ENCODE measurements at regions not wholly inside any gene's neighbourhood (a gene's known extent, or its start where the extent isn't known, plus 50 kb on each side); places are given as distances from the start of the nearest gene placed in this dataset.

- no peak overlapping the region for H3K4me3 ChIP-seq (ENCODE audit: low read length)
- Mint-ChIP-seq H3K36me3 (no peaks in the 10 kb centered on the region), H3K4me1 (no peaks in the 10 kb centered on the region), H3K4me3 (no peak overlapping the region), H3K9me3 (peaks cover 8 to 14% of the 10 kb centered on the region in 2 donors), H3K27ac (no peak overlapping the region), H3K27me3 (ENCODE audit: low read depth in 2 of 2) (no peaks in the 10 kb centered on the region)
- no peaks in the 10 kb centered on the region for H3K27me3 ChIP-seq (ENCODE audit: control insufficient read depth, insufficient read depth, low read length)
- DNase-seq (no peak), ATAC-seq (no peak)
- TF ChIP-seq, protein P1, sequence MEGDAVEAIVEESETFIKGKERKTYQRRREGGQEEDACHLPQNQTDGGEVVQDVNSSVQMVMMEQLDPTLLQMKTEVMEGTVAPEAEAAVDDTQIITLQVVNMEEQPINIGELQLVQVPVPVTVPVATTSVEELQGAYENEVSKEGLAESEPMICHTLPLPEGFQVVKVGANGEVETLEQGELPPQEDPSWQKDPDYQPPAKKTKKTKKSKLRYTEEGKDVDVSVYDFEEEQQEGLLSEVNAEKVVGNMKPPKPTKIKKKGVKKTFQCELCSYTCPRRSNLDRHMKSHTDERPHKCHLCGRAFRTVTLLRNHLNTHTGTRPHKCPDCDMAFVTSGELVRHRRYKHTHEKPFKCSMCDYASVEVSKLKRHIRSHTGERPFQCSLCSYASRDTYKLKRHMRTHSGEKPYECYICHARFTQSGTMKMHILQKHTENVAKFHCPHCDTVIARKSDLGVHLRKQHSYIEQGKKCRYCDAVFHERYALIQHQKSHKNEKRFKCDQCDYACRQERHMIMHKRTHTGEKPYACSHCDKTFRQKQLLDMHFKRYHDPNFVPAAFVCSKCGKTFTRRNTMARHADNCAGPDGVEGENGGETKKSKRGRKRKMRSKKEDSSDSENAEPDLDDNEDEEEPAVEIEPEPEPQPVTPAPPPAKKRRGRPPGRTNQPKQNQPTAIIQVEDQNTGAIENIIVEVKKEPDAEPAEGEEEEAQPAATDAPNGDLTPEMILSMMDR (IDR thresholded peaks at IDR 0.05): no peak
- H3K4me1 ChIP-seq (ENCODE audit: control insufficient read depth, insufficient read depth, low read length): no peaks in the 10 kb centered on the region
- WGBS (ENCODE audit: insufficient coverage): 81% methylated on average over 2 of the region's 2 CpGs
- no peak overlapping the region for H3K27ac ChIP-seq (ENCODE audit: low read length)
- no peaks in the 10 kb centered on the region for H3K36me3 ChIP-seq (ENCODE audit: control insufficient read depth, insufficient read depth, low read length)
- H3K9me3 ChIP-seq (ENCODE audit: control insufficient read depth, insufficient read depth, low read length): no peaks in the 10 kb centered on the region
- intact Hi-C loops (cut with micrococcal nuclease): no loop called here
Measured at GRCh38 chr13:89496478-89496877, 1825.3 kb downstream of the SLITRK5 start.

GRCh38 chr13:89497658-89498057 is 1826.5 kb downstream of the SLITRK5 start:
- no peak overlapping the region for H3K27ac Mint-ChIP-seq
- Histone ChIP-seq H3K4me1 (ENCODE audit: control insufficient read depth, insufficient read depth, low read length) (no peaks in the 10 kb centered on the region), H3K36me3 (ENCODE audit: control insufficient read depth, insufficient read depth, low read length) (no peaks in the 10 kb centered on the region), H3K27me3 (ENCODE audit: control insufficient read depth, insufficient read depth, low read length) (no peaks in the 10 kb centered on the region), H3K9me3 (ENCODE audit: control insufficient read depth, insufficient read depth, low read length) (no peaks in the 10 kb centered on the region), H3K4me3 (ENCODE audit: low read length) (no peak overlapping the region), H3K27ac (ENCODE audit: low read length) (no peak overlapping the region)
- H3K4me3 Mint-ChIP-seq: no peak overlapping the region
- intact Hi-C loops (cut with micrococcal nuclease): no loop called here
- 77% methylated on average over 3 of the region's 4 CpGs for WGBS (ENCODE audit: insufficient coverage)
- no peaks in the 10 kb centered on the region for H3K4me1 Mint-ChIP-seq
- DNase-seq (no peak), ATAC-seq (no peak)
- H3K27me3 Mint-ChIP-seq (ENCODE audit: low read depth in 2 of 2): no peaks in the 10 kb centered on the region
- H3K9me3 Mint-ChIP-seq: peaks cover 6 to 14% of the 10 kb centered on the region in 2 donors
- H3K36me3 Mint-ChIP-seq: no peaks in the 10 kb centered on the region
- TF ChIP-seq, protein P1 (IDR thresholded peaks at IDR 0.05): no peak

GRCh38 chr13:89502286-89502685 is 1831.1 kb downstream of the SLITRK5 start:
- peaks cover 6 to 10% of the 10 kb centered on the region in 2 donors for H3K9me3 Mint-ChIP-seq
- H3K27me3 ChIP-seq (ENCODE audit: control insufficient read depth, insufficient read depth, low read length): no peaks in the 10 kb centered on the region
- intact Hi-C loops (cut with micrococcal nuclease): no loop called here
- no peaks in the 10 kb centered on the region for H3K36me3 ChIP-seq (ENCODE audit: control insufficient read depth, insufficient read depth, low read length)
- no peak overlapping the region for H3K4me3 Mint-ChIP-seq
- no peak overlapping the region for H3K27ac Mint-ChIP-seq
- no peaks in the 10 kb centered on the region for H3K27me3 Mint-ChIP-seq (ENCODE audit: low read depth in 2 of 2)
- no peaks in the 10 kb centered on the region for H3K9me3 ChIP-seq (ENCODE audit: control insufficient read depth, insufficient read depth, low read length)
- no CpG with 5 or more reads among the region's 2 CpGs for WGBS (ENCODE audit: insufficient coverage)
- H3K36me3 Mint-ChIP-seq: no peaks in the 10 kb centered on the region
- H3K4me1 ChIP-seq (ENCODE audit: control insufficient read depth, insufficient read depth, low read length): no peaks in the 10 kb centered on the region
- no peak overlapping the region for H3K27ac ChIP-seq (ENCODE audit: low read length)
- H3K4me3 ChIP-seq (ENCODE audit: low read length): no peak overlapping the region
- no peak for ATAC-seq
- no peak for DNase-seq
- TF ChIP-seq, protein P1 (IDR thresholded peaks at IDR 0.05): no peak
- H3K4me1 Mint-ChIP-seq: no peaks in the 10 kb centered on the region

DNA sequence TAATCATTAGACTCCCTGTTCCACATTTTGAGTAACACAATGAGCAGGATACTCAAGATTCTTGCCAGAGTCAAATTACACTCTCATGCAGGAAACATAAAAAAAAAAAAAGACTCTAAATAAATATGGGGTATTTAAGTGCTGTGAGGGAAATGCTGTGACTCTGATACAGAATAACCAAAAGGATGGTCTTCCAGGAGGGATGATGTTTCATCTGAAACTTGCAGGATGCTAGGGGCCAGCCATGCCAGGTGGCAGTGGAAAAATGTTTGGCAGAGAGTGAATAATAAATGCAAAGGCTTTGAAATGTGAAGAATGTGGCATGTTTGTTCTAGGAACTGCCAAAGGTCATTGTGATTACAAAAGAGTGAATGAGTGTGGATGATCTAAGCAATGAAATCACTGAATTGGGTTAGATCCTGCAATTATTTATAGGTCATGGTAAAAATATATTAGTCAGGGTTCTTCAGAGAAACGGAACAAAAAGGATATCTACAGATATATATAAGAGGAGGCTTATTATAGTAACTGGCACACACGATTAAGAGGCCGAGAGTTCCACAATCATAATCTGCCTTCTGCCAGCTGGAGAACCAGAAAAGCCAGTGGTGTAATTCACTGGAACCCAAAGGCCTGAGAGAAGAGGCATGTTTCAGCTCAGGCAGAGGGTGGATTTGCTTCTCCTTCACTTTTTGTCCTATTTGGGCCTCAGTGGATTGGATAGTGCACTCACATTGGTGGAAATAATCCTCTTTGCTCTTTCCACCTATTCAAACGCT is 1832.8 kb upstream of the MIR17HG start:
- ATAC-seq (no peak), DNase-seq (no peak)
- 86% methylated on average over 4 of the region's 4 CpGs for WGBS (ENCODE audit: insufficient coverage)
- H3K4me1 Mint-ChIP-seq: no peaks in the 10 kb centered on the region
- H3K9me3 Mint-ChIP-seq: peaks cover 13 to 24% of the 10 kb centered on the region in 2 donors
- H3K9me3 ChIP-seq (ENCODE audit: control insufficient read depth, insufficient read depth, low read length): peaks cover 3% of the 10 kb centered on the region
- no peaks in the 10 kb centered on the region for H3K27me3 Mint-ChIP-seq (ENCODE audit: low read depth in 2 of 2)
- TF ChIP-seq, protein P1 (IDR thresholded peaks at IDR 0.05): no peak
- H3K4me1 ChIP-seq (ENCODE audit: control insufficient read depth, insufficient read depth, low read length): no peaks in the 10 kb centered on the region
- intact Hi-C loops (cut with micrococcal nuclease): no loop called here
- H3K36me3 Mint-ChIP-seq: peaks cover 6% of the 10 kb centered on the region
- no peak overlapping the region for H3K4me3 Mint-ChIP-seq
- no peak overlapping the region for H3K27ac Mint-ChIP-seq
- no peaks in the 10 kb centered on the region for H3K27me3 ChIP-seq (ENCODE audit: control insufficient read depth, insufficient read depth, low read length)
- H3K27ac ChIP-seq (ENCODE audit: low read length): no peak overlapping the region
- no peaks in the 10 kb centered on the region for H3K36me3 ChIP-seq (ENCODE audit: control insufficient read depth, insufficient read depth, low read length)
- no peak overlapping the region for H3K4me3 ChIP-seq (ENCODE audit: low read length)
